ENCODE measurements at regions not wholly inside any gene's neighbourhood (a gene's known extent, or its start where the extent isn't known, plus 50 kb on each side); places are given as distances from the start of the nearest gene placed in this dataset.

GRCh38 chr19:30268601-30269000, 103.6 kb upstream of the ZNF536 start:
- CTCF ChIA-PET = no interaction called here
- TF ChIP-seq CTCF (IDR thresholded peaks at IDR 0.05; ENCODE audit: insufficient read depth, low read length, missing control alignments) = no peak
- POLR2A ChIA-PET = no interaction called here
- DNase-seq (ENCODE audit: low read depth, low spot score) = no peak
- no peak overlapping the region for H3K4me3 ChIP-seq (ENCODE audit: low read depth, low read length)

- CTCF ChIA-PET = no interaction called here
- POLR2A ChIA-PET = no interaction called here
- DNase-seq (ENCODE audit: low read depth, low spot score) = no peak
- no peak for TF ChIP-seq CTCF (IDR thresholded peaks at IDR 0.05; ENCODE audit: insufficient read depth, low read length, missing control alignments)
- no peak overlapping the region for H3K4me3 ChIP-seq (ENCODE audit: low read depth, low read length)
These were observed 102.5 kb upstream of the ZNF536 start for GRCh38 chr19:30269638-30270037.

- TF ChIP-seq CTCF (IDR thresholded peaks at IDR 0.05; ENCODE audit: insufficient read depth, low read length, missing control alignments) = no peak
- no peak for DNase-seq (ENCODE audit: low read depth, low spot score)
- no peak overlapping the region for H3K4me3 ChIP-seq (ENCODE audit: low read depth, low read length)
- ChIA-PET CTCF (no interaction called here), POLR2A (no interaction called here)
These were observed 100.4 kb upstream of the ZNF536 start for GRCh38 chr19:30271816-30272215.

GRCh38 chr19:30272554-30272953, 99.6 kb upstream of the ZNF536 start:
- POLR2A ChIA-PET = no interaction called here
- no peak overlapping the region for H3K4me3 ChIP-seq (ENCODE audit: low read depth, low read length)
- no peak for TF ChIP-seq CTCF (IDR thresholded peaks at IDR 0.05; ENCODE audit: insufficient read depth, low read length, missing control alignments)
- CTCF ChIA-PET = no interaction called here
- no peak for DNase-seq (ENCODE audit: low read depth, low spot score)

- no peak overlapping the region for H3K4me3 ChIP-seq (ENCODE audit: low read depth, low read length)
- CTCF ChIA-PET = no interaction called here
- TF ChIP-seq CTCF (IDR thresholded peaks at IDR 0.05; ENCODE audit: insufficient read depth, low read length, missing control alignments) = no peak
- DNase-seq (ENCODE audit: low read depth, low spot score) = no peak
- POLR2A ChIA-PET = no interaction called here
These were observed 99.0 kb upstream of the ZNF536 start for GRCh38 chr19:30273184-30273583.

GRCh38 chr19:30274987-30275386, 97.2 kb upstream of the ZNF536 start:
- no peak overlapping the region for H3K4me3 ChIP-seq (ENCODE audit: low read depth, low read length)
- ChIA-PET CTCF (no interaction called here), POLR2A (no interaction called here)
- DNase-seq (ENCODE audit: low read depth, low spot score) = no peak
- TF ChIP-seq CTCF (IDR thresholded peaks at IDR 0.05; ENCODE audit: insufficient read depth, low read length, missing control alignments) = no peak
